AG04450 (cell line): ENCODE measurements at regions not wholly inside any gene's neighbourhood (a gene's known extent, or its start where the extent isn't known, plus 50 kb on each side); places are given as distances from the start of the nearest gene placed in this dataset.

Experiments used
- CTCF ChIA-PET: fragments of 300-600, 350-600 bp; formaldehyde crosslinking; extraction: SDS; loops from one replicate; lab custom pipeline; 2022; ENCODE audit warnings: antibody characterized with exemption, inconsistent platforms; lab: Charles Lee
- POLR2A ChIA-PET: fragments of 350-600 bp; formaldehyde crosslinking; extraction: SDS; loops from one replicate; lab custom pipeline; 2021; ENCODE audit warnings: antibody characterized with exemption, inconsistent platforms; lab: Yijun Ruan, JAX
- DNase-seq: peaks from one replicate; pipeline ENCODE4 v3.0.0-alpha.2; 2011; ENCODE audit warnings: low read depth, low spot score
- H3K27ac ChIP-seq: one replicate; pipeline ENCODE4 v1.5.1; 2012; ENCODE audit warnings: low read depth, low read length, control low read depth
- H3K27me3 ChIP-seq: one replicate; pipeline ENCODE4 v1.6.0; 2012; ENCODE audit warnings: low read length; ENCODE audit not compliant: control insufficient read depth, insufficient read depth
- H3K4me3 ChIP-seq: 2 replicates; pipeline ENCODE4 v1.5.1; 2011; ENCODE audit warnings: mild to moderate bottlenecking, low read depth, low read length, control low read depth
- H3K9me3 ChIP-seq: 2 replicates; pipeline ENCODE4 v1.5.1; 2012; ENCODE audit warnings: low read length; ENCODE audit not compliant: control insufficient read depth, insufficient read depth
- TF ChIP-seq, protein P1 (sequence below): IDR thresholded peaks from 2 replicates; pipeline ENCODE4 v1.5.1; 2011; ENCODE audit warnings: low read depth, low read length, control low read depth, inconsistent platforms

DNA sequence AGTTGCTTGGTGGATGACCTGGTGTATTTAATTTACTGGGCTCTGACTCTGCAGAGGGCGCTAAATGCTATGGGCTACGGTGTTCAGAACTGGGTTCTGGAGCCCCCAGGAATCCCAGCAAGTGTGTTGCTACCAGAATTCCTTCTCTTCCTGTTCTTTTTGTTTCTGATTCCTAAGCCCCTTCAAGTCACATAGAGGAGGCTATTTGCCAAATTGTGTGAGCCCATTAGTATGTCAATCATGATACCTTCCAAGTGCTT, 358.2 kb upstream of the SPRED2 start:
- no peak overlapping the region for H3K27ac ChIP-seq
- peaks cover 4% of the 10 kb centered on the region for H3K27me3 ChIP-seq
- H3K4me3 ChIP-seq: no peak overlapping the region
- ChIA-PET POLR2A (no interaction called here), CTCF (no interaction called here)
- no peaks in the 10 kb centered on the region for H3K9me3 ChIP-seq
- no peak for DNase-seq
- TF ChIP-seq, protein P1, sequence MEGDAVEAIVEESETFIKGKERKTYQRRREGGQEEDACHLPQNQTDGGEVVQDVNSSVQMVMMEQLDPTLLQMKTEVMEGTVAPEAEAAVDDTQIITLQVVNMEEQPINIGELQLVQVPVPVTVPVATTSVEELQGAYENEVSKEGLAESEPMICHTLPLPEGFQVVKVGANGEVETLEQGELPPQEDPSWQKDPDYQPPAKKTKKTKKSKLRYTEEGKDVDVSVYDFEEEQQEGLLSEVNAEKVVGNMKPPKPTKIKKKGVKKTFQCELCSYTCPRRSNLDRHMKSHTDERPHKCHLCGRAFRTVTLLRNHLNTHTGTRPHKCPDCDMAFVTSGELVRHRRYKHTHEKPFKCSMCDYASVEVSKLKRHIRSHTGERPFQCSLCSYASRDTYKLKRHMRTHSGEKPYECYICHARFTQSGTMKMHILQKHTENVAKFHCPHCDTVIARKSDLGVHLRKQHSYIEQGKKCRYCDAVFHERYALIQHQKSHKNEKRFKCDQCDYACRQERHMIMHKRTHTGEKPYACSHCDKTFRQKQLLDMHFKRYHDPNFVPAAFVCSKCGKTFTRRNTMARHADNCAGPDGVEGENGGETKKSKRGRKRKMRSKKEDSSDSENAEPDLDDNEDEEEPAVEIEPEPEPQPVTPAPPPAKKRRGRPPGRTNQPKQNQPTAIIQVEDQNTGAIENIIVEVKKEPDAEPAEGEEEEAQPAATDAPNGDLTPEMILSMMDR: no peak

DNA sequence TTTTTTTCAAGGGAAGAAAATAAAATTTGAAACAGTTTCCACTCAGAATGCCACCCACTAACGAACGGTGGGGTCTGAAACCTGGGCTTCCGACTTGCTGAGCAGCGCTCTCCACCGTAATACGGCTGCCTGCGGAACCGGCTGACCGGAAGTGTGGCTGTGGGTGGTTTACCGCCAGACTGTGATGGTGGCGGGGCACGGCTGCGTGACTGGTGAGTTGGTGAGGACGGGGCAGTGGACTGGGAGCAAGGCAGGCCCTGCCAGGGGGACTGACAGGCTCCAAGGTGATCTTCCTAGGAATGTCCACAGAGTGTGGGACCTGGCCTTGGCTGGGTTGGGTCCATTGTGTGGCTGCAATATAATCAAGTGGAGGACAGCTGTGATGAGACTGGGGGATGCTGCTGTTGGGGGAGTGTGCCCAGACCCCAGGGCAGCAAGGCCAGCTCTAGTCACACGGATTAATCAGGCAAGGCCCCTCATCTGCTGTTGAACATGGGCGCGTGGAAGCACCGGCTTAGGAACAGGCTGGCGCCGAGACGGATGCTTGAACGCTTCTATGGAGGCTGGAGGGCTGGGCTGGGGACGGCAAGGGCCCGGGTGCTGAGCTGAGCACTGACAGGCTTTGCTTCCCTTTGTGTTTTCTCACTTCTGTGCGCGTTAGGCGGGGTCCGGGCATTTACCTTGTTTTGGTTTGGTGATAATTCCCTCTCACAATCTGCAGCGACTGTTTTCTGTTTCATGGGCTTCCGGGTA, 357.7 kb upstream of the SPRED2 start:
- Histone ChIP-seq H3K27ac (no peak overlapping the region), H3K4me3 (no peak overlapping the region), H3K27me3 (peaks cover 4% of the 10 kb centered on the region), H3K9me3 (no peaks in the 10 kb centered on the region)
- DNase-seq: no peak
- ChIA-PET POLR2A (no interaction called here), CTCF (no interaction called here)
- TF ChIP-seq, protein P1: no peak

DNA sequence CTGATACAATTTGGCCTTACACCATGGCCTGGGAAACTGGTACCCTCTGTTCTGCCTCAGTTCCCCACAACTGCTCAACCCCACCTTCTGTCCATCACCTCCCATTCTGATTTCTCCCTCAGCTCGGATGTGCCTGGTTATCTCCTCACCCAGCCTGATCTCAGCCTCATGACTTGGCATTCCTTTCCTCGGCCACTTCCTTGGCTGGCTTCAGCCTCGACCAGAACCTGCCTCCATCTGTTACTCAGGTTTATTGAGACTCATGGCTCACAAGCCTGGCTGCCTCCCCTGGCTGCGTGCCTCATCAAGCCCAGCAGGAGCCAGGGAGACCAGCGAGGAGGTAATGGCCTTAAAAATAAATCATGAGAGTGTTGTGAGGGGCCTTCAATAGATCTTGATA, 356.2 kb upstream of the SPRED2 start:
- Histone ChIP-seq H3K27ac (no peak overlapping the region), H3K9me3 (no peaks in the 10 kb centered on the region), H3K4me3 (no peak overlapping the region), H3K27me3 (peaks cover 2% of the 10 kb centered on the region)
- no peak for DNase-seq
- POLR2A ChIA-PET: no interaction called here
- CTCF ChIA-PET: interaction anchor here (1.0 kb wide), 1 partner anchor 13 kb away, joined by 4 read pairs; no protein-coding TSS in a partner anchor
- TF ChIP-seq, protein P1: no peak

DNA sequence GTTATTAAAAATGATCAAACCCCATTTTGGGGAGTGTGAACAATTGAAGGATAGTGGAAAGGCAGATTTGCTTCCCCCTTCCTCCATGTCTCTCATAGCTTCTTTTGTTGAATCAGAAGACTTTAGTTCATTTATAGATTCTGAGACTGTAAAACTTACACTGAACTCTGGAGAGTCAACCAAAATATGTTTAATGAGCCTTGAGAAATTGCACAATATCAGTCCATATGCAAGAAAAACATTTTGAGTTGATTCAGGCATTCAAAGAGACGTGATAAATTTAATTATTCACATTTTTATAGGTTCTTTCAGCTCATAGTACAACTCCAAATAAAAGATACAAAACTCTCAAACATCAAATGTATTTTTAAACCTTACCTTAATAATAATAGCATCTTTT, 354.4 kb upstream of the SPRED2 start:
- POLR2A ChIA-PET: no interaction called here
- no peaks in the 10 kb centered on the region for H3K9me3 ChIP-seq
- DNase-seq: no peak
- TF ChIP-seq, protein P1: no peak
- peaks cover 2% of the 10 kb centered on the region for H3K27me3 ChIP-seq
- H3K27ac ChIP-seq: no peak overlapping the region
- CTCF ChIA-PET: interaction anchor here (1.3 kb wide), 1 partner anchor 146 kb away, joined by 3 read pairs; no protein-coding TSS in a partner anchor
- no peak overlapping the region for H3K4me3 ChIP-seq

DNA sequence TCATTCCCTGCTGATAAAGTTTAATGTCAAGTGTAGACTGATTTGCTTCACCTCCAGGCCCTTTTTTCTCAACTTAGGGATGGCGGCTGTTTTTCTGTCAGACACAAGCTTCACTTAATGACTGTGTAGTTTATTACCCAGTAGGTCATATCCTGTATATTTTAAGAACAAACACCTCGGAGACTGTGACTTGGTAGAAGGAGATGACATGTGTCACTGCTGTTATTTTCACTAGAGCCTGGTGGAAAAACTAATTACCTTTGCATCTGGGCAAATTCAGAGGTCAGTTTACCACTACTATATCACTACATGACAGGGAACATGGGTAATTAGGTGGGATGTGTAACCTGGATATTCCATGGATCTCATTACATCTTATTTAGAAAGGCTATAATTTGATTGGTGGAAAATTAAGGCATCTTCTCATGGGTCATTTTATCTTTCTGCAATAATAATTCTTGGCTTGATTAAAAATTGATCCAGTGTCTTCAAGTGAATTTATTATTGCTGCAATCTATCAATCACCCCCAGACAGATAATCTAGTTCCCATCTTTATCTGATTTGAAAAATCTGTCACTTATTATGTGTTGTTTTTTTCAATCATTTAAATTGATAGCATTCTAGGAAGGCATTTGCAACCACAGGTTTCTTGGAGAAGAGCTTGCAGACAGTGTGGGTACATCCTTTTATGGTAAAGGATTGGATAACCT, 353.8 kb upstream of the SPRED2 start:
- Histone ChIP-seq H3K27me3 (peaks cover 2% of the 10 kb centered on the region), H3K9me3 (no peaks in the 10 kb centered on the region), H3K4me3 (no peak overlapping the region), H3K27ac (no peak overlapping the region)
- TF ChIP-seq, protein P1: no peak
- ChIA-PET POLR2A (no interaction called here), CTCF (no interaction called here)
- no peak for DNase-seq
